K562 (cell line): ENCODE measurements at regions not wholly inside any gene's neighbourhood (a gene's known extent, or its start where the extent isn't known, plus 50 kb on each side); places are given as distances from the start of the nearest gene placed in this dataset.

ENCODE experiments used
- CCNT2 ChIP-seq: IDR thresholded peaks from 2 replicates; pipeline ENCODE4 v1.6.1; 2011; ENCODE audit warnings: borderline replicate concordance, low read depth, mild to moderate bottlenecking, moderate library complexity, mixed read lengths, low read length; ENCODE audit not compliant: insufficient read length; ENCODE audit errors: extremely low read depth
- EP300 ChIP-seq: IDR thresholded peaks from 2 replicates; pipeline ENCODE4 v1.6.1; 2012; ENCODE audit warnings: low read length, improper control_type of control experiment
- GABPB1 ChIP-seq: sonication (generic); formaldehyde crosslinking; IDR thresholded peaks from 2 replicates; pipeline ENCODE4 v1.8.0; 2022; ENCODE audit warnings: mild to moderate bottlenecking, missing genetic modification reagents
- MAX ChIP-seq: sonication (generic); formaldehyde crosslinking; IDR thresholded peaks from 2 replicates; pipeline ENCODE4 v1.9.0; 2022; ENCODE audit warnings: mild to moderate bottlenecking, missing genetic modification reagents
- NFIX ChIP-seq: fragments of 250-450 bp; sonication (Bioruptor Pico); IDR thresholded peaks from 2 replicates; pipeline ENCODE4 v1.4.0; 2020; ENCODE audit warnings: low read depth, mild to moderate bottlenecking, moderate library complexity
- POLR2AphosphoS5 ChIP-seq: IDR thresholded peaks from 2 replicates; pipeline ENCODE4 v1.6.1; 2011; ENCODE audit warnings: mild to moderate bottlenecking, low read depth, low read length, moderate library complexity; ENCODE audit not compliant: control insufficient read depth, insufficient read depth
- ZNF24 ChIP-seq: fragments of 450-650 bp; IDR thresholded peaks from 2 replicates; pipeline ENCODE4 v1.6.1; 2016
- ZNF76 ChIP-seq: fragments of 250-450 bp; sonication (Bioruptor Pico); IDR thresholded peaks from 2 replicates; pipeline ENCODE4 v1.4.0; 2020; ENCODE audit warnings: mild to moderate bottlenecking, moderate library complexity, borderline replicate concordance
- ZSCAN29 ChIP-seq: fragments of 450-650 bp; IDR thresholded peaks from 2 replicates; pipeline ENCODE4 v1.6.1; 2017
- TF ChIP-seq, protein P1 (sequence below), 2 experiments: fragments of 450-650 bp in 1 of 2; sonication (generic) in 1 of 2; formaldehyde crosslinking in 1 of 2; IDR thresholded peaks in 1 of 2; conservative IDR thresholded peaks in 1 of 2; 2 replicates each; pipeline versions ENCODE4 v1.6.1 to v1.8.1; 2016 to 2023; ENCODE audit warnings: mild to moderate bottlenecking in 2 of 2, moderate library complexity in 2 of 2, inconsistent platforms in 1 of 2, missing genetic modification reagents in 1 of 2
- TF ChIP-seq, protein P2 (sequence below): sonication (generic); formaldehyde crosslinking; IDR thresholded peaks from 2 replicates; pipeline ENCODE4 v1.8.1; 2022; ENCODE audit warnings: missing genetic modification reagents

- no peak for TF ChIP-seq POLR2AphosphoS5
- TF ChIP-seq, protein P1, sequence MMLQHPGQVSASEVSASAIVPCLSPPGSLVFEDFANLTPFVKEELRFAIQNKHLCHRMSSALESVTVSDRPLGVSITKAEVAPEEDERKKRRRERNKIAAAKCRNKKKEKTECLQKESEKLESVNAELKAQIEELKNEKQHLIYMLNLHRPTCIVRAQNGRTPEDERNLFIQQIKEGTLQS (IDR thresholded peaks at IDR 0.05) = no peak
- TF ChIP-seq, protein P1 (CRISPR knock-in tag; conservative IDR thresholded peaks at IDR 0.05) = no peak
- TF ChIP-seq EP300 = no peak
- no peak for TF ChIP-seq MAX (CRISPR knock-in tag)
- TF ChIP-seq ZSCAN29 = no peak
- TF ChIP-seq ZNF24 = no peak
- TF ChIP-seq CCNT2 = no peak
- TF ChIP-seq, protein P2, sequence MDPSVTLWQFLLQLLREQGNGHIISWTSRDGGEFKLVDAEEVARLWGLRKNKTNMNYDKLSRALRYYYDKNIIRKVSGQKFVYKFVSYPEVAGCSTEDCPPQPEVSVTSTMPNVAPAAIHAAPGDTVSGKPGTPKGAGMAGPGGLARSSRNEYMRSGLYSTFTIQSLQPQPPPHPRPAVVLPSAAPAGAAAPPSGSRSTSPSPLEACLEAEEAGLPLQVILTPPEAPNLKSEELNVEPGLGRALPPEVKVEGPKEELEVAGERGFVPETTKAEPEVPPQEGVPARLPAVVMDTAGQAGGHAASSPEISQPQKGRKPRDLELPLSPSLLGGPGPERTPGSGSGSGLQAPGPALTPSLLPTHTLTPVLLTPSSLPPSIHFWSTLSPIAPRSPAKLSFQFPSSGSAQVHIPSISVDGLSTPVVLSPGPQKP = no peak
- TF ChIP-seq GABPB1 (CRISPR knock-in tag) = no peak
- TF ChIP-seq ZNF76 (CRISPR knock-in tag) = no peak
- no peak for TF ChIP-seq NFIX (CRISPR knock-in tag)
Measured at GRCh38 chr5:36407396-36407795, 105.7 kb upstream of the RANBP3L start.
